CD14-positive monocyte (primary cell): ENCODE measurements at regions not wholly inside any gene's neighbourhood (a gene's known extent, or its start where the extent isn't known, plus 50 kb on each side); places are given as distances from the start of the nearest gene placed in this dataset.

Experiments used
- DNase-seq, 3 donors: peaks; one replicate each; pipeline ENCODE4 v3.0.0-alpha.2; 2011 to 2022
- H2AFZ ChIP-seq: 2 replicates; pipeline ENCODE4 v1.6.0; 2012; ENCODE audit warnings: mild to moderate bottlenecking, low read depth, low read length, inconsistent platforms; ENCODE audit not compliant: insufficient read depth, poor library complexity, severe bottlenecking
- H3K27ac ChIP-seq, 2 donors: 1 replicate in 1 of 2; 2 replicates in 1 of 2; pipeline ENCODE4 v1.5.1; 2012 to 2013; ENCODE audit warnings: low read length in 2 of 2, control low read depth in 1 of 2, inconsistent platforms in 1 of 2, low read depth in 1 of 2, mild to moderate bottlenecking in 1 of 2
- H3K27me3 ChIP-seq, 2 donors: one replicate each; pipeline versions ENCODE4 v1.6.0 to v1.6.1; 2011 to 2013; ENCODE audit warnings: low read length in 2 of 2; ENCODE audit not compliant: control insufficient read depth in 2 of 2, insufficient read depth in 2 of 2
- H3K36me3 ChIP-seq, 2 donors: replicated peaks in 1 of 2; 1 replicate in 1 of 2; 2 replicates in 1 of 2; pipeline versions ENCODE4 v1.5.1 to v1.6.1; 2012 to 2013; ENCODE audit warnings: low read length in 2 of 2, control low read depth in 1 of 2, inconsistent platforms in 1 of 2, mild to moderate bottlenecking in 1 of 2; ENCODE audit not compliant: insufficient read depth in 2 of 2, control insufficient read depth in 1 of 2
- H3K4me1 ChIP-seq, 2 donors: 1 replicate in 1 of 2; 2 replicates in 1 of 2; pipeline versions ENCODE4 v1.5.1 to v1.6.1; 2012 to 2013; ENCODE audit warnings: low read length in 2 of 2, control low read depth in 1 of 2, inconsistent platforms in 1 of 2, mild to moderate bottlenecking in 1 of 2, moderate library complexity in 1 of 2; ENCODE audit not compliant: insufficient read depth in 2 of 2, control insufficient read depth in 1 of 2
- H3K4me2 ChIP-seq: replicated peaks from 2 replicates; pipeline ENCODE3; 2012; ENCODE audit warnings: low read length, moderate library complexity, mild to moderate bottlenecking; ENCODE audit not compliant: poor library complexity, severe bottlenecking; ENCODE audit errors: extremely low read depth
- H3K4me3 ChIP-seq, 3 experiments: fragments of 200-600 bp in 1 of 3; sonication (generic) in 1 of 3; replicated peaks in 1 of 3; 1 replicate in 2 of 3; 2 replicates in 1 of 3; pipeline ENCODE4 v1.5.1; 2011 to 2013; ENCODE audit warnings: low read length in 3 of 3, mild to moderate bottlenecking in 3 of 3, control low read depth in 2 of 3, low read depth in 2 of 3, inconsistent platforms in 1 of 3, moderate library complexity in 1 of 3
- H3K79me2 ChIP-seq: 2 replicates; pipeline ENCODE4 v1.6.0; 2012; ENCODE audit warnings: mild to moderate bottlenecking, control low read depth, inconsistent platforms, low read length, moderate library complexity; ENCODE audit not compliant: insufficient read depth
- H3K9ac ChIP-seq: 2 replicates; pipeline ENCODE4 v1.6.0; 2017; ENCODE audit warnings: low read length, mild to moderate bottlenecking; ENCODE audit not compliant: insufficient read depth, poor library complexity, severe bottlenecking
- H3K9me3 ChIP-seq, 2 donors: replicated peaks in 1 of 2; 1 replicate in 1 of 2; 2 replicates in 1 of 2; pipeline versions ENCODE4 v1.5.1 to v1.6.1; 2012 to 2013; ENCODE audit warnings: low read length in 2 of 2, control low read depth in 1 of 2; ENCODE audit not compliant: control insufficient read depth in 1 of 2, insufficient read depth in 1 of 2
- H4K20me1 ChIP-seq: 2 replicates; pipeline ENCODE4 v1.6.0; 2012; ENCODE audit warnings: mild to moderate bottlenecking, low read length, control low read depth, moderate library complexity; ENCODE audit not compliant: insufficient read depth
- H3K27ac Mint-ChIP-seq, 7 donors: one replicate each; pipeline ENCODE4 v1.8.0; 2020; ENCODE audit warnings: mild to moderate bottlenecking in 7 of 7, mixed read lengths in 7 of 7, moderate library complexity in 6 of 7, inconsistent platforms in 2 of 7
- H3K27me3 Mint-ChIP-seq, 3 donors: one replicate each; pipeline ENCODE4 v1.8.0; 2021 to 2022; ENCODE audit warnings: low read depth in 3 of 3, mild to moderate bottlenecking in 3 of 3, mixed read lengths in 3 of 3, moderate library complexity in 3 of 3, inconsistent platforms in 1 of 3
- H3K36me3 Mint-ChIP-seq, 2 donors: one replicate each; pipeline ENCODE4 v1.8.0; 2020; ENCODE audit warnings: mixed read lengths in 2 of 2, inconsistent platforms in 1 of 2, mild to moderate bottlenecking in 1 of 2
- H3K4me1 Mint-ChIP-seq: one replicate; pipeline ENCODE4 v1.8.0; 2020; ENCODE audit warnings: mild to moderate bottlenecking, mixed read lengths
- H3K4me3 Mint-ChIP-seq, 2 donors: one replicate each; pipeline ENCODE4 v1.8.0; 2020; ENCODE audit warnings: mild to moderate bottlenecking in 2 of 2, mixed read lengths in 2 of 2, moderate library complexity in 1 of 2
- H3K9me3 Mint-ChIP-seq, 7 donors: one replicate each; pipeline ENCODE4 v1.8.0; 2020 to 2022; ENCODE audit warnings: mixed read lengths in 7 of 7, mild to moderate bottlenecking in 6 of 7, moderate library complexity in 6 of 7, inconsistent platforms in 2 of 7
- WGBS: methylation state at CpG from one replicate; pipeline ENCODE4 v1.1.5; 2013; ENCODE audit warnings: missing lambda C conversion rate; ENCODE audit not compliant: insufficient coverage; 5-methylcytosine and 5-hydroxymethylcytosine counted together
- intact Hi-C, 2 donors: fragments of 100-400 bp; cut with micrococcal nuclease; formaldehyde crosslinking; loops; one replicate each; pipeline versions ENCODE4 v1.15.0 to v1.15.1; 2023
- TF ChIP-seq, protein P1 (sequence below): fragments of 200-600 bp; IDR thresholded peaks from one replicate; pipeline ENCODE4 v1.8.0; 2022; ENCODE audit warnings: antibody characterized with exemption, mild to moderate bottlenecking

DNA sequence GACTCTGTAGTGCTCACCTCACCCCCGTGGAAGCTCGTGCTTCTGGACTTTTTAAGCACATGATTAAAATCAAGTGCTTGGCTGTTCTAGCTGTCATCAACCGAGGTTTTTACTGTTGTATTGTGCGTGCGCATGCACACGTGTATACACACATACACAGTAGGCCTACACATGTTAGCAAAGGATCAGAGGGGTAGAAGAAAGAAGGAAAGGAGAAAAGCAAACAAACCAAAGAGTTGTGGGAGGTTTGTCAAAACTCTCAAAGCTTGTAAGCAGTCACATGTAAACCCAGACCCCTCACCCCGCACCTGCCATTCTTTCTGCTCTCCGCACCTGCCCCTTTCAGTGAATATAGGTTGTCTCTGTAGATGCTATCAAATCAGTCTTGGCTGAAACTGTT, 311.8 kb downstream of the HS3ST1 start:
- H3K27me3 ChIP-seq = no peaks in the 10 kb centered on the region
- Mint-ChIP-seq H3K9me3 (peaks cover 0 to 2% (median 0%) of the 10 kb centered on the region in 7 donors), H3K36me3 (no peaks in the 10 kb centered on the region), H3K4me3 (no peak overlapping the region), H3K27ac (no peak overlapping the region), H3K27me3 (peaks cover 0 to 2% (median 1%) of the 10 kb centered on the region in 3 donors), H3K4me1 (peaks cover 2% of the 10 kb centered on the region)
- intact Hi-C loops = no loop called here
- no peak overlapping the region for H3K4me3 ChIP-seq
- no peak for DNase-seq
- H2AFZ ChIP-seq = no peak overlapping the region
- H3K4me2 ChIP-seq = no peak overlapping the region
- TF ChIP-seq, protein P1, sequence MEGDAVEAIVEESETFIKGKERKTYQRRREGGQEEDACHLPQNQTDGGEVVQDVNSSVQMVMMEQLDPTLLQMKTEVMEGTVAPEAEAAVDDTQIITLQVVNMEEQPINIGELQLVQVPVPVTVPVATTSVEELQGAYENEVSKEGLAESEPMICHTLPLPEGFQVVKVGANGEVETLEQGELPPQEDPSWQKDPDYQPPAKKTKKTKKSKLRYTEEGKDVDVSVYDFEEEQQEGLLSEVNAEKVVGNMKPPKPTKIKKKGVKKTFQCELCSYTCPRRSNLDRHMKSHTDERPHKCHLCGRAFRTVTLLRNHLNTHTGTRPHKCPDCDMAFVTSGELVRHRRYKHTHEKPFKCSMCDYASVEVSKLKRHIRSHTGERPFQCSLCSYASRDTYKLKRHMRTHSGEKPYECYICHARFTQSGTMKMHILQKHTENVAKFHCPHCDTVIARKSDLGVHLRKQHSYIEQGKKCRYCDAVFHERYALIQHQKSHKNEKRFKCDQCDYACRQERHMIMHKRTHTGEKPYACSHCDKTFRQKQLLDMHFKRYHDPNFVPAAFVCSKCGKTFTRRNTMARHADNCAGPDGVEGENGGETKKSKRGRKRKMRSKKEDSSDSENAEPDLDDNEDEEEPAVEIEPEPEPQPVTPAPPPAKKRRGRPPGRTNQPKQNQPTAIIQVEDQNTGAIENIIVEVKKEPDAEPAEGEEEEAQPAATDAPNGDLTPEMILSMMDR = no peak
- no peaks in the 10 kb centered on the region for H4K20me1 ChIP-seq
- WGBS = no CpG with 5 or more reads among the region's 8 CpGs
- H3K36me3 ChIP-seq = no peaks in the 10 kb centered on the region
- H3K9me3 ChIP-seq = no peaks in the 10 kb centered on the region
- no peak overlapping the region for H3K27ac ChIP-seq
- H3K79me2 ChIP-seq = no peaks in the 10 kb centered on the region
- H3K9ac ChIP-seq = no peak overlapping the region
- no peaks in the 10 kb centered on the region for H3K4me1 ChIP-seq

DNA sequence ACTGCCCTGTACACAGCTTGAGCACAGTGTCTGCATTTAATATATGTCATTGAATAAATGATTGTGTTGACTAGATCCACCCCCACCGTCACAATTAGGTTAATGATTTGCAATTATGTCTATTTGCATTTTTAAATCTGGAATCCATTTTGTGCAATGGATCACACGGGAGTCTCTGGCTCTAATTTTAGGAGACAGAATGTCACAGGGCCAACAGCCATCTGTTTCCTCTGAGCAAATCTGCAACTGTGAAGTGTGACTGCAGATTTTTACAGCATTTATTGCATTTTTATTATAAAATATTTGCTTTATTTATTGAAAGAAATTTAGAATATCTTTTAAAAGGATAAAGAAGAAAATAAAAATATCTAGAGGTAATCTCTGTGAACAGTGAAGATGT, 316.8 kb downstream of the HS3ST1 start:
- H3K4me1 Mint-ChIP-seq = peaks cover 7% of the 10 kb centered on the region
- Histone ChIP-seq H3K4me2 (no peak overlapping the region), H3K79me2 (no peaks in the 10 kb centered on the region), H3K9me3 (no peaks in the 10 kb centered on the region), H2AFZ (no peak overlapping the region), H4K20me1 (no peaks in the 10 kb centered on the region), H3K36me3 (no peaks in the 10 kb centered on the region), H3K4me3 (no peak overlapping the region), H3K4me1 (peaks cover 2 to 4% of the 10 kb centered on the region in 2 donors), H3K27ac (no peak overlapping the region), H3K27me3 (no peaks in the 10 kb centered on the region), H3K9ac (no peak overlapping the region)
- no CpG with 5 or more reads among the region's 2 CpGs for WGBS
- TF ChIP-seq, protein P1 = no peak
- no peak overlapping the region for H3K27ac Mint-ChIP-seq
- DNase-seq = no peak
- intact Hi-C loops = no loop called here
- H3K27me3 Mint-ChIP-seq = peaks cover 0 to 2% (median 1%) of the 10 kb centered on the region in 3 donors
- H3K36me3 Mint-ChIP-seq = no peaks in the 10 kb centered on the region
- peaks cover 0 to 6% (median 0%) of the 10 kb centered on the region in 7 donors for H3K9me3 Mint-ChIP-seq
- no peak overlapping the region for H3K4me3 Mint-ChIP-seq
